ENCODE measurements at regions not wholly inside any gene's neighbourhood (a gene's known extent, or its start where the extent isn't known, plus 50 kb on each side); places are given as distances from the start of the nearest gene placed in this dataset.

GRCh38 chr1:58338081-58338480 lies 208.4 kb downstream of the OMA1 start:
- no peak overlapping the region for H2AFZ ChIP-seq (ENCODE audit: control insufficient read depth, low read depth, low read length)
- ChIA-PET CTCF (no interaction called here), RAD21 (ENCODE audit: unreplicated experiment) (no interaction called here), SMC1A (ENCODE audit: uncharacterized antibody, unreplicated experiment) (interaction anchor here (0.7 kb wide), 1 partner anchor 148 kb away, joined by 4 read pairs; no protein-coding TSS in a partner anchor), POLR2A (no interaction called here)
- H3K4me3 ChIP-seq, result no peak overlapping the region
- no peaks in the 10 kb centered on the region for H3K4me1 ChIP-seq (ENCODE audit: control insufficient read depth, insufficient read depth, low read length)
- 100% methylated on average over 1 of the region's 1 CpG for WGBS (ENCODE audit: insufficient coverage, insufficient replicate concordance, low lambda C conversion rate, missing lambda C conversion rate)
- TF ChIP-seq JUND (IDR thresholded peaks at IDR 0.05; ENCODE audit: low read depth, low read length) (no peak), ZZZ3 (IDR thresholded peaks at IDR 0.05; ENCODE audit: control insufficient read depth, insufficient read length, low read depth) (no peak), POU2F2 (IDR thresholded peaks at IDR 0.05; ENCODE audit: borderline replicate concordance, low read depth, low read length) (no peak), MYC (IDR thresholded peaks at IDR 0.05; ENCODE audit: insufficient read depth, insufficient read length, insufficient replicate concordance, low read length, severe bottlenecking) (no peak), RCOR1 (conservative IDR thresholded peaks at IDR 0.05; ENCODE audit: low read depth, low read length) (no peak), RELA (IDR thresholded peaks at IDR 0.05; ENCODE audit: borderline replicate concordance, partially characterized antibody) (no peak), SREBF2 (IDR thresholded peaks at IDR 0.05; ENCODE audit: low read length) (no peak)
- H3K27me3 ChIP-seq (replicated peaks in 1 of 2; ENCODE audit: control insufficient read depth in 2 of 2, insufficient read depth in 2 of 2, low read length in 1 of 2), result no peaks in the 10 kb centered on the region; a peak in 1 of 4 replicates
- H3K36me3 ChIP-seq (ENCODE audit: control insufficient read depth in 2 of 2, insufficient read depth in 2 of 2, low read length in 1 of 2), result no peaks in the 10 kb centered on the region
- H3K79me2 ChIP-seq (ENCODE audit: control insufficient read depth, insufficient read depth, low read length), result no peaks in the 10 kb centered on the region
- no peaks in the 10 kb centered on the region for H4K20me1 ChIP-seq (ENCODE audit: control insufficient read depth, insufficient read depth)
- no TSS peak for BruUV-seq (replicated peaks)
- in situ Hi-C loops (cut with MboI), result no loop called here
- H3K9ac ChIP-seq (ENCODE audit: control insufficient read depth, insufficient read depth, low read length), result no peak overlapping the region
- H3K4me2 ChIP-seq (ENCODE audit: control insufficient read depth, insufficient read depth), result no peak overlapping the region
- no peaks in the 10 kb centered on the region for H3K9me3 ChIP-seq (replicated peaks; ENCODE audit: control insufficient read depth, insufficient read depth, low read length)
- FAIRE-seq (no peak), ATAC-seq (no peak), DNase-seq (ENCODE audit: low read depth, low spot score) (no peak)
- intact Hi-C loops (cut with micrococcal nuclease; ENCODE audit: unreplicated experiment), result no loop called here
- H3K27ac ChIP-seq (ENCODE audit: control insufficient read depth, insufficient read depth), result no peak overlapping the region

DNA sequence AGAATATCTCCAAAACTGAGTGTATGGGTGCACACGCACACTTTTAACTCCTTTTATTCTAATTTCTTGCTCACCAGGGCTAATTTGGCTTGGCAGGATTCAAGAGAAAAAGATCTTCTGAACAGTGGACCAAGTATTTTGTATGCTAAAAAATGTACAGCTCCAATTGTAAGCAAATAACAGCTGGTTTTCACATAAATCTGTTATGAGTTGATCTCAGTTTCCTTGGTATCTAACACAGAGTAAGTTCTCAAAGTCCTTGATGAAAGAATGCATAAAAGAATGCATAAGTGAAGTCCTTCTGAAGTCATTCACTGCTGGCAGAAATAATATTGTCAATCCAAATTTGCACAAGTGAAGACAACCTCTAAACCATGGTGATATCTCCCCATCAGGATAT lies 213.0 kb downstream of the OMA1 start:
- Histone ChIP-seq H4K20me1 (ENCODE audit: control insufficient read depth, insufficient read depth) (no peaks in the 10 kb centered on the region), H3K9ac (ENCODE audit: control insufficient read depth, insufficient read depth, low read length) (no peak overlapping the region), H3K4me2 (ENCODE audit: control insufficient read depth, insufficient read depth) (no peak overlapping the region), H3K36me3 (ENCODE audit: control insufficient read depth in 2 of 2, insufficient read depth in 2 of 2, low read length in 1 of 2) (no peaks in the 10 kb centered on the region), H3K79me2 (ENCODE audit: control insufficient read depth, insufficient read depth, low read length) (no peaks in the 10 kb centered on the region), H3K27me3 (replicated peaks in 1 of 2; ENCODE audit: control insufficient read depth in 2 of 2, insufficient read depth in 2 of 2, low read length in 1 of 2) (no peaks in the 10 kb centered on the region), H2AFZ (ENCODE audit: control insufficient read depth, low read depth, low read length) (no peak overlapping the region), H3K4me3 (no peak overlapping the region), H3K4me1 (ENCODE audit: control insufficient read depth, insufficient read depth, low read length) (no peaks in the 10 kb centered on the region), H3K9me3 (replicated peaks; ENCODE audit: control insufficient read depth, insufficient read depth, low read length) (no peaks in the 10 kb centered on the region), H3K27ac (ENCODE audit: control insufficient read depth, insufficient read depth) (no peak overlapping the region)
- ChIA-PET SMC1A (ENCODE audit: uncharacterized antibody, unreplicated experiment) (no interaction called here), POLR2A (no interaction called here), CTCF (no interaction called here), RAD21 (ENCODE audit: unreplicated experiment) (no interaction called here)
- DNase-seq (ENCODE audit: low read depth, low spot score) (no peak), ATAC-seq (no peak), FAIRE-seq (no peak)
- TF ChIP-seq ZBTB11 (CRISPR knock-in tag; IDR thresholded peaks at IDR 0.05) (no peak), RCOR1 (conservative IDR thresholded peaks at IDR 0.05; ENCODE audit: low read depth, low read length) (no peak), IRF3 (IDR thresholded peaks at IDR 0.05) (no peak), BRCA1 (IDR thresholded peaks at IDR 0.05; ENCODE audit: low read depth, low read length) (no peak), ASH2L (IDR thresholded peaks at IDR 0.05; ENCODE audit: borderline replicate concordance, low read depth) (no peak), NFIC (IDR thresholded peaks at IDR 0.05; ENCODE audit: low read depth, low read length) (no peak), EED (IDR thresholded peaks at IDR 0.05; ENCODE audit: low read depth) (no peak)
- TF ChIP-seq, protein P1, sequence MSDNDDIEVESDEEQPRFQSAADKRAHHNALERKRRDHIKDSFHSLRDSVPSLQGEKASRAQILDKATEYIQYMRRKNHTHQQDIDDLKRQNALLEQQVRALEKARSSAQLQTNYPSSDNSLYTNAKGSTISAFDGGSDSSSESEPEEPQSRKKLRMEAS (IDR thresholded peaks at IDR 0.05; ENCODE audit: low read depth, low read length), result no peak
- intact Hi-C loops (cut with micrococcal nuclease; ENCODE audit: unreplicated experiment), result no loop called here
- 86% methylated on average over 1 of the region's 1 CpG for WGBS (ENCODE audit: insufficient coverage, insufficient replicate concordance, low lambda C conversion rate, missing lambda C conversion rate)
- in situ Hi-C loops (cut with MboI), result no loop called here
- BruUV-seq (replicated peaks), result no TSS peak

Measured in GM12878 (cell line).